HG02759 (cell line): ENCODE measurements at regions not wholly inside any gene's neighbourhood (a gene's known extent, or its start where the extent isn't known, plus 50 kb on each side); places are given as distances from the start of the nearest gene placed in this dataset.

Experiments used
- ATAC-seq: cut with Tn5 transposase; IDR thresholded peaks from one replicate; pipeline ENCODE4 v1.9.1; 2021; ENCODE audit warnings: mild to moderate bottlenecking, moderate library complexity; ENCODE audit not compliant: unreplicated experiment

GRCh38 chr2:176500901-176501300 lies 231.7 kb downstream of the MTX2 start:
- no peak for ATAC-seq

- ATAC-seq: no peak
Measured at GRCh38 chr2:176501617-176502016, 232.4 kb downstream of the MTX2 start.

- ATAC-seq: no peak
Measured at GRCh38 chr2:176502619-176503018, 233.4 kb downstream of the MTX2 start.

- ATAC-seq: no peak
Measured at GRCh38 chr2:176503776-176504175, 234.5 kb downstream of the MTX2 start.

GRCh38 chr2:176504440-176504839 lies 235.2 kb downstream of the MTX2 start:
- ATAC-seq: no peak

- ATAC-seq: no peak
Measured at GRCh38 chr2:176507786-176508185, 238.5 kb downstream of the MTX2 start.

- ATAC-seq: no peak
Measured at GRCh38 chr2:176508374-176508773, 239.1 kb downstream of the MTX2 start.

GRCh38 chr2:176508984-176509740 lies 239.9 kb downstream of the MTX2 start:
- ATAC-seq: peak; percentile 52

GRCh38 chr2:176514276-176514675 lies 245.0 kb downstream of the MTX2 start:
- ATAC-seq: no peak

- no peak for ATAC-seq
Measured at GRCh38 chr2:176514805-176515500, 245.7 kb downstream of the MTX2 start.

GRCh38 chr2:176516051-176516602 lies 246.9 kb downstream of the MTX2 start:
- no peak for ATAC-seq

GRCh38 chr2:176518823-176519222 lies 249.6 kb downstream of the MTX2 start:
- ATAC-seq: no peak

- ATAC-seq: no peak
Measured at GRCh38 chr2:176521878-176522670, 252.8 kb downstream of the MTX2 start.

- ATAC-seq: no peak
Measured at GRCh38 chr2:176525086-176525485, 255.8 kb downstream of the MTX2 start.

- ATAC-seq: no peak
Measured at GRCh38 chr2:176526995-176527901, 258.0 kb downstream of the MTX2 start.

GRCh38 chr2:176531608-176532007 lies 262.4 kb downstream of the MTX2 start:
- ATAC-seq: no peak

- no peak for ATAC-seq
Measured at GRCh38 chr2:176533505-176534193, 264.4 kb downstream of the MTX2 start.

GRCh38 chr2:176534798-176535466 lies 265.7 kb downstream of the MTX2 start:
- ATAC-seq: no peak

- no peak for ATAC-seq
Measured at GRCh38 chr2:176535467-176536113, 266.3 kb downstream of the MTX2 start.
